ENCODE measurements at regions not wholly inside any gene's neighbourhood (a gene's known extent, or its start where the extent isn't known, plus 50 kb on each side); places are given as distances from the start of the nearest gene placed in this dataset.
A peak's percentile ranks its signal among the peaks of the same experiment; 100 is the strongest.

DNA sequence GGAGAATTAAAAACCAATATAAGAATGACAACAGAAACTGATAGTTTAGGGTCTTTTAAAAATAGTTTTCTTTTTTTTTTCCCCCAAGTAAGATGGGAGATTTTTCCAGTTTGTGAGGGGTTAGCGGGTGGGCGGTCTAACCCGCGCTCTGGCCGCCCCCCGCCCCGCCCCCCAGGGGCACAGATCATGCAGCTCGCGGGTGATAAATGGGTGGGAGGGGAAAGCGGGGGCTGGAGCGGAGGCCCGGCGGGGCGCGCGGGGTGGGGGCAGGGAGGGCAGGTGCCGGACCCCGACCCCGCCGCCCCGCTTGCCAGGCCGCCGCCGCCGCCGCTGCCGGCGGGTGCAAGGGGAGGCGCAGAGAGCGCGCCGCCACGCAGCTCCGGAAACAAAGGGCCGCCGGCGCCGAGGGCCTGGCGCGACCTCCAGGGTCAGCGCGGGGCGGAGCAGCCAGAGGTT is 60.1 kb upstream of the GSE1 start:
- Histone ChIP-seq H3K4me2 (peak overlapping the region; percentile 100), H3K79me2 (ENCODE audit: insufficient read depth, low read depth) (no peaks in the 10 kb centered on the region), H3K4me1 (ENCODE audit: low read depth, poor library complexity, severe bottlenecking) (peaks cover 32% of the 10 kb centered on the region), H3K27me3 (ENCODE audit: insufficient read depth, low read depth) (peaks cover 50% of the 10 kb centered on the region), H3K36me3 (ENCODE audit: insufficient read depth) (no peaks in the 10 kb centered on the region), H3K4me3 (IDR thresholded peaks at IDR 0.05; ENCODE audit: insufficient read depth, low read depth, low read length) (no peak overlapping the region), H3K9ac (no peak overlapping the region; the same call in 1 of the 2 replicates), H4K20me1 (ENCODE audit: insufficient read depth) (no peaks in the 10 kb centered on the region), H2AFZ (ENCODE audit: low read depth) (peak overlapping the region; percentile 89), H3K27ac (no peak overlapping the region)
- TF ChIP-seq, protein P1, sequence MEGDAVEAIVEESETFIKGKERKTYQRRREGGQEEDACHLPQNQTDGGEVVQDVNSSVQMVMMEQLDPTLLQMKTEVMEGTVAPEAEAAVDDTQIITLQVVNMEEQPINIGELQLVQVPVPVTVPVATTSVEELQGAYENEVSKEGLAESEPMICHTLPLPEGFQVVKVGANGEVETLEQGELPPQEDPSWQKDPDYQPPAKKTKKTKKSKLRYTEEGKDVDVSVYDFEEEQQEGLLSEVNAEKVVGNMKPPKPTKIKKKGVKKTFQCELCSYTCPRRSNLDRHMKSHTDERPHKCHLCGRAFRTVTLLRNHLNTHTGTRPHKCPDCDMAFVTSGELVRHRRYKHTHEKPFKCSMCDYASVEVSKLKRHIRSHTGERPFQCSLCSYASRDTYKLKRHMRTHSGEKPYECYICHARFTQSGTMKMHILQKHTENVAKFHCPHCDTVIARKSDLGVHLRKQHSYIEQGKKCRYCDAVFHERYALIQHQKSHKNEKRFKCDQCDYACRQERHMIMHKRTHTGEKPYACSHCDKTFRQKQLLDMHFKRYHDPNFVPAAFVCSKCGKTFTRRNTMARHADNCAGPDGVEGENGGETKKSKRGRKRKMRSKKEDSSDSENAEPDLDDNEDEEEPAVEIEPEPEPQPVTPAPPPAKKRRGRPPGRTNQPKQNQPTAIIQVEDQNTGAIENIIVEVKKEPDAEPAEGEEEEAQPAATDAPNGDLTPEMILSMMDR (conservative IDR thresholded peaks at IDR 0.05; ENCODE audit: low read depth, low read length) = no peak

DNA sequence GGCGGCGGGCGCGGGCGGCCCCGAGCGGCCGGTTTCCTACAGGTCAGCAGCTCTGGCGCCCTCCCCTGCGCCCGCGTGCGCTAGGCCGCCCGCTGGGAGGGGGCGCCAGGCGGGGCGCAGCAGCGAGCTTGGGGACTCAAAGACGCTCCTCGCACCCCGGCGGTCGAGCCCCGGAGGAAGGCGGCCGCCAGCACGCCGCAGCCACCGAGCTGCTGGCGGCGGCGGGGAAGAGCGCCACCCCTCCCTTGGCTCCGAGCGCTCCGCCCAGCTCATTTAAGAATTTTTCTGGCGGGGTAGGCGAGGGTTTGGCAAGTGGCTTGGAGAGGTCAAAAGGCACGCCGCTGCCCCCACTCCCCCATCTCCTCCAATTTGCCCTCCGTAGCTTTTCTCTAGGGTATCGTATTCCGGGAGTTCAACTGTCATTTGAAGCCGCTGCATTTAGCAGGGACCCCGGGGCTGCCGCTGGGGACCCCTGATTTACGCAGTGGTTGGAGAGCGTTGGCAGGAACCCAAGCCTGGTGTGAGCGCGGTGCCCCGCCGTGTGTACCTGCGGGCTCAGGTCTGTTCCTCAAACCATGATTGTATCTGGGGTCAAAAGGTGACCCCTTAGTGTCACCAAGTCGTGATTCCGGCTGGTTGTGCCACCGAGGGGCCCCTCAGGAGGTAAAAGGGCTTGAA is 59.5 kb upstream of the GSE1 start:
- Histone ChIP-seq H2AFZ (ENCODE audit: low read depth) (peak overlapping the region; percentile 89), H3K27ac (peak overlapping the region; percentile 34), H3K79me2 (ENCODE audit: insufficient read depth, low read depth) (no peaks in the 10 kb centered on the region), H3K9ac (peak overlapping the region; percentile 21; the same call in 1 of the 2 replicates), H3K36me3 (ENCODE audit: insufficient read depth) (no peaks in the 10 kb centered on the region), H4K20me1 (ENCODE audit: insufficient read depth) (no peaks in the 10 kb centered on the region), H3K27me3 (ENCODE audit: insufficient read depth, low read depth) (peaks cover 52% of the 10 kb centered on the region), H3K4me3 (IDR thresholded peaks at IDR 0.05; ENCODE audit: insufficient read depth, low read depth, low read length) (no peak overlapping the region), H3K4me2 (peak overlapping the region; percentile 100), H3K4me1 (ENCODE audit: low read depth, poor library complexity, severe bottlenecking) (peaks cover 38% of the 10 kb centered on the region)
- TF ChIP-seq, protein P1 (conservative IDR thresholded peaks at IDR 0.05; ENCODE audit: low read depth, low read length) = no peak

DNA sequence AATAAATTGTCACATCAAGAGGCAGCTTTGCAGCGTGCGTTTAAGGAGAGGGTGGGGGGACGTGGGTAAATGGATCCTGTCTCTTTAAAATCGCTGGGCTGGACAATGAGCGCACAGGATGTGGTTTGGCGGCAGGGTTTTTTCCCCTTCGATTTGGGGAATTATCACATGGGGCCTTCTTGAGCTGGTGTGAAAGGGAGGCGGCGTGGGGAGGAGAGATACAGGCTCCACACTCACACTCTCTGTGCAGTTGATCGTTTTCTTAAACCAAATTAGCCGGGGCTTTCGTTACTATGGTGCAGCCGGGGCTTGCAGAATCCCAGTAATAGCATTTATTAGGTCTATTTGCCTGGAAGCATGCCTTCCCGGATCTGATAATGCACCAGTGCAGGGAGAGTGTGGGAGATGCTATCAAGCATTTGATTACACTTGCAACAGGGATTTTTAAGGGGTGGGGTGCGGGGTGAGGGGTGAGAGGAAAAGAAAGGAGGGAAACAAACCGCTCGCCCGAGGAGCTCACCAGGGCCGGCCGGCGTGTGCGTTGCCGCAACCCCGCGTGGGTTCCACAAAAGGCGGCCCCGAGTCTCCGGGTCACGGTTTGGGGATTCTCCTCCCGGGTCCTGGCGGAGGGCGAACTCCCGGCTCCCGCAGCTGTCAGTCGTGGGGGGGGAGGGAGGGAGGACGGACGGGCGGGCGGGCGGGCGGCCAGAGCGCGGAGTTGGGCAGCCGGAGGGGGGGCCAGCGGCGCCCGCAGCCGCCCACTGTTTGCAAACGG is 58.8 kb upstream of the GSE1 start:
- no peaks in the 10 kb centered on the region for H3K79me2 ChIP-seq (ENCODE audit: insufficient read depth, low read depth)
- H3K4me2 ChIP-seq = peak overlapping the region; percentile 100
- no peak overlapping the region for H3K4me3 ChIP-seq (IDR thresholded peaks at IDR 0.05; ENCODE audit: insufficient read depth, low read depth, low read length)
- H3K36me3 ChIP-seq (ENCODE audit: insufficient read depth) = no peaks in the 10 kb centered on the region
- peaks cover 54% of the 10 kb centered on the region for H3K27me3 ChIP-seq (ENCODE audit: insufficient read depth, low read depth)
- H3K27ac ChIP-seq = peak overlapping the region; percentile 34; the same call in 1 of the 2 replicates
- peak overlapping the region; percentile 89 for H2AFZ ChIP-seq (ENCODE audit: low read depth)
- no peaks in the 10 kb centered on the region for H4K20me1 ChIP-seq (ENCODE audit: insufficient read depth)
- TF ChIP-seq, protein P1 (conservative IDR thresholded peaks at IDR 0.05; ENCODE audit: low read depth, low read length) = no peak
- peaks cover 38% of the 10 kb centered on the region for H3K4me1 ChIP-seq (ENCODE audit: low read depth, poor library complexity, severe bottlenecking)
- peak overlapping the region; percentile 21; the same call in 1 of the 2 replicates for H3K9ac ChIP-seq

DNA sequence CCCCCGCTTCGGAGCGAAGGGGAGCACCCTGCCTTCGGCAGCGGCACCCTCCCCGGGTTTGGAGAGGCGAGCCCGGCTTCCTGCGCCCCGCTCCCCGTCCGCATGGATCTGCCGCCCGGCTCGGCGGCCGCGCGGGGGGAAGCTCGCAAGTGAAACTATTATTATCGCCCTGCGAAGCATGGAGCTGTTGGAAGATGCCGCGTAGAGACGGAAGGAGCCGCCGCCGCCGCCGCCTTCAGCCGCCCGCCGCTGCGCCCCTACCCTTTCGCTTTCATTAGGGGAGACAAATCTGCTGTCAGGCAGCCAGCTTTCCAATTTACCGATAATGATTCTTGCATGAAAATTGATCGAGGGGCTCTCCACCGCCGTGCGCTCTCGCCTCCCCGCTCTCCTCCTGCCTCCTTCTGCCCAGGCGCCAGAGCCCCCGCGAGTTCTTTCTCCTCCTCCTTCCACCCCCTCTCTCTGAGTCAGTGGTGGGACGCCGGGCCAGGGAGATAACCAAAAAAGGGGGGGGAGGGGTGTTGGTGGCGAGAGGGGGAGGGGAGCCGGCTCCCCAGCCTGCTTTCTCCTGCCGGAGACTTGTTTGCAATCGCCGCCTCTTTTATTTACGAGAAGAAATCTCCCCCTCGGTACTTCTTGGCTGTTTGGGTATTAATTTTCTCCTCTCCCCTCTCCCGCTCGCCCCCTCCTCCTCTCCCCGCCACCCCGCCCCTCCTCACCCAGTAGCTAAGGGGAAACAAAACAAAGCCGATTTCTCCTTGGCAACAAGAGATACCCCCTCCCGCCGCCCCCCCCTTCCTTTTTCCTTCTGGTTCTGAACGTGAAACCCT is 58.0 kb upstream of the GSE1 start:
- no peak overlapping the region for H3K4me3 ChIP-seq (IDR thresholded peaks at IDR 0.05; ENCODE audit: insufficient read depth, low read depth, low read length)
- no peaks in the 10 kb centered on the region for H4K20me1 ChIP-seq (ENCODE audit: insufficient read depth)
- no peaks in the 10 kb centered on the region for H3K79me2 ChIP-seq (ENCODE audit: insufficient read depth, low read depth)
- peak overlapping the region; percentile 29; the same call in 1 of the 2 replicates for H3K9ac ChIP-seq
- H3K4me2 ChIP-seq = peak overlapping the region; percentile 98
- H3K4me1 ChIP-seq (ENCODE audit: low read depth, poor library complexity, severe bottlenecking) = peaks cover 38% of the 10 kb centered on the region
- H3K27ac ChIP-seq = no peak overlapping the region
- peaks cover 57% of the 10 kb centered on the region for H3K27me3 ChIP-seq (ENCODE audit: insufficient read depth, low read depth)
- TF ChIP-seq, protein P1 (conservative IDR thresholded peaks at IDR 0.05; ENCODE audit: low read depth, low read length) = no peak
- H3K36me3 ChIP-seq (ENCODE audit: insufficient read depth) = no peaks in the 10 kb centered on the region
- peak overlapping the region; percentile 71 for H2AFZ ChIP-seq (ENCODE audit: low read depth)

Data from KMS-11 (cell line).